PC-3 (cell line): ENCODE measurements at regions not wholly inside any gene's neighbourhood (a gene's known extent, or its start where the extent isn't known, plus 50 kb on each side); places are given as distances from the start of the nearest gene placed in this dataset.
"Not testable (repeated sequence)": the region's sequence is repeated elsewhere in the genome, so short reads cannot be mapped to it uniquely, and the experiment has no call there.

Experiments used
- EZH2 ChIP-seq: fragments of 300-600 bp; sonication (generic); IDR thresholded peaks from one replicate; pipeline ENCODE4 v1.6.1; 2017; ENCODE audit warnings: antibody characterized with exemption, mild to moderate bottlenecking, low read length; ENCODE audit not compliant: unreplicated experiment
- EZH2phosphoT487 ChIP-seq: fragments of 300-600 bp; sonication (generic); IDR thresholded peaks from 2 replicates; pipeline ENCODE4 v1.6.1; 2018; ENCODE audit warnings: mild to moderate bottlenecking, antibody characterized with exemption, low read length, borderline replicate concordance
- TF ChIP-seq, protein P1 (sequence below): fragments of 300-600 bp; sonication (generic); conservative IDR thresholded peaks from 2 replicates; pipeline ENCODE4 v1.5.1; 2017; ENCODE audit warnings: antibody characterized with exemption, low read depth, mild to moderate bottlenecking, low read length

DNA sequence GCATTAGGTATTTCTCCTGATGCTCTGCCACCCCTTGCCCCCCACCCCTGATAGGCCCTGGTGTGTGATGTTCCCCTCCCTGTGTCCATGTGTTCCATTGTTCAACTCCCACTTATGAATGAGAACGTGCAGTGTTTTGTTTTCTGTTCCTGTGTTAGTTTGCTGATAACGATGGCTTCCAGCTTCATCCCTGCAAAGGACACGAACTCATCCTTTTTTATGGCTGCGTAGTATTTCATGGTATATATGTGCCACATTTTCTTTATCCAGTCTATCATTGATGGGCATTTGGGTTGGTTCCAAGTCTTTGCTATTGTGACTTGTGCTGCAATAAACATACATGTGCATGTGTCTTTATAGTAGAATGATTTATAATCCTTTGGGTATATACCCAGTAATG is 109.7 kb upstream of the PITX1 start:
- not testable (repeated sequence) for TF ChIP-seq EZH2, EZH2phosphoT487
- TF ChIP-seq, protein P1, sequence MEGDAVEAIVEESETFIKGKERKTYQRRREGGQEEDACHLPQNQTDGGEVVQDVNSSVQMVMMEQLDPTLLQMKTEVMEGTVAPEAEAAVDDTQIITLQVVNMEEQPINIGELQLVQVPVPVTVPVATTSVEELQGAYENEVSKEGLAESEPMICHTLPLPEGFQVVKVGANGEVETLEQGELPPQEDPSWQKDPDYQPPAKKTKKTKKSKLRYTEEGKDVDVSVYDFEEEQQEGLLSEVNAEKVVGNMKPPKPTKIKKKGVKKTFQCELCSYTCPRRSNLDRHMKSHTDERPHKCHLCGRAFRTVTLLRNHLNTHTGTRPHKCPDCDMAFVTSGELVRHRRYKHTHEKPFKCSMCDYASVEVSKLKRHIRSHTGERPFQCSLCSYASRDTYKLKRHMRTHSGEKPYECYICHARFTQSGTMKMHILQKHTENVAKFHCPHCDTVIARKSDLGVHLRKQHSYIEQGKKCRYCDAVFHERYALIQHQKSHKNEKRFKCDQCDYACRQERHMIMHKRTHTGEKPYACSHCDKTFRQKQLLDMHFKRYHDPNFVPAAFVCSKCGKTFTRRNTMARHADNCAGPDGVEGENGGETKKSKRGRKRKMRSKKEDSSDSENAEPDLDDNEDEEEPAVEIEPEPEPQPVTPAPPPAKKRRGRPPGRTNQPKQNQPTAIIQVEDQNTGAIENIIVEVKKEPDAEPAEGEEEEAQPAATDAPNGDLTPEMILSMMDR = not testable (repeated sequence)
